Frontal cortex (tissue), 3 donors: ENCODE measurements at regions not wholly inside any gene's neighbourhood (a gene's known extent, or its start where the extent isn't known, plus 50 kb on each side); places are given as distances from the start of the nearest gene placed in this dataset.
"Not testable (repeated sequence)": the region's sequence is repeated elsewhere in the genome, so short reads cannot be mapped to it uniquely, and the experiment has no call there.

Experiments used
- DNase-seq, 2 donors: peaks; one replicate each; pipeline ENCODE4 v3.0.0; 2012; ENCODE audit warnings: low spot score in 2 of 2
- FAIRE-seq: peaks from 2 replicates; lab custom pipeline; 2012; peaks lifted over from hg19 to GRCh38; lab: Jason Lieb, UNC
- donor health status: control.
- donor health status: control.
- donor health status: control.

DNA sequence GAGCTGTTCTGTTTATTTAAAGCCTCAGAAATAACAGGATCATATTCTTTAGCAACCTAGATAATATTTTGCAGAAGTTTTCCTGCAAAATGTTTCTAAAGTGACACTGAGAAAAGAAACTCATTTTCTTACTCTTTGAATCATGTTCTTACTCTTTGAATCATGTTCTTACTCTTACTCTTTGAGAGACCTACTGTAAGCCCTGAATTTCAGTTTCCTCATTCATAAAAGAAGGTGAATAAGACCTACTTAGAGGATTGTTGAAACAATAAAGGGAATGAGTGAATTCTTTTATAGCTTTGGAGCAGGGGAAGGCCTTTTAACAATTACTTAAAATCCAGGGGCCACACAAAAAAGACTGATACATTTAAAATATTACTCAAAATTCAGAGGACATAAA lies 221.7 kb upstream of the CMC1 start:
- FAIRE-seq, result no peak
- DNase-seq, result no peak

DNA sequence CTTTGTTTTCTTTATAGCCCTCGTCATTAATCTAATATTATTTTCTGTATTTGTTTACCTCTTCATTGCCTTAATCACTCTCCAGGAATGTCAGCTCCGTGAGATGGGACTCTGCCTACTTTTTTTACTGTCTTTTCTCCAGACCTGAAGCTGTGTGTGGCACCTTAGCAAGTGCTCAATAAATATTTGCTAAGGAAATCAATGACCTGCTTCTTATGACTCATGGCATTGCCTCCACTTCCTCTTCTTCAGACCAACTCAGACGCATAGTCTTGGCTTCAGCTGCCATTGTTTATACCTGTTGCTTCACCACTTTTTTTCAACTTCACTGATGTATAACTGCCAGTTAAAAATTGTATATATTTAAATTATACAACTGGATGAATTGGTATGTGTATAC lies 218.5 kb upstream of the CMC1 start:
- FAIRE-seq (no peak), DNase-seq (no peak)

DNA sequence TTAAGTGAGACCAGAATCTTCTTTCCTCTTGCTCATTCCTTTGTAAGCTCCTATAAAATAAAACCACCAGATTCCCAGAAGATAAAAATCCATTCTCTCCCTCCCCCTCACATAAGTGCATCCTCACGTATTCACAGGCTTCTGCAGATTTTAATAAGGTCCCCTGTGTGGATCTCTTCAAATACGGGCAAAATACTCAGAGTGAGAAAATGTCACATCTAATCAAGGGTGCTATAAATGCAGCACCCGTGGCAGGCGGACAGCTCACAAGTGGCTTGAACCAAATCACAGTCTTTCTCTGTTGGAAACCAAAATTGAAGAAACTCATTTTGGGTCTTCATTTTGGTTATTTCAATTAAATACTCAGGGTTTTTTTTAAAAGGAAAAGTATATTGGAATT lies 212.9 kb upstream of the CMC1 start:
- FAIRE-seq (no peak), DNase-seq (no peak)

DNA sequence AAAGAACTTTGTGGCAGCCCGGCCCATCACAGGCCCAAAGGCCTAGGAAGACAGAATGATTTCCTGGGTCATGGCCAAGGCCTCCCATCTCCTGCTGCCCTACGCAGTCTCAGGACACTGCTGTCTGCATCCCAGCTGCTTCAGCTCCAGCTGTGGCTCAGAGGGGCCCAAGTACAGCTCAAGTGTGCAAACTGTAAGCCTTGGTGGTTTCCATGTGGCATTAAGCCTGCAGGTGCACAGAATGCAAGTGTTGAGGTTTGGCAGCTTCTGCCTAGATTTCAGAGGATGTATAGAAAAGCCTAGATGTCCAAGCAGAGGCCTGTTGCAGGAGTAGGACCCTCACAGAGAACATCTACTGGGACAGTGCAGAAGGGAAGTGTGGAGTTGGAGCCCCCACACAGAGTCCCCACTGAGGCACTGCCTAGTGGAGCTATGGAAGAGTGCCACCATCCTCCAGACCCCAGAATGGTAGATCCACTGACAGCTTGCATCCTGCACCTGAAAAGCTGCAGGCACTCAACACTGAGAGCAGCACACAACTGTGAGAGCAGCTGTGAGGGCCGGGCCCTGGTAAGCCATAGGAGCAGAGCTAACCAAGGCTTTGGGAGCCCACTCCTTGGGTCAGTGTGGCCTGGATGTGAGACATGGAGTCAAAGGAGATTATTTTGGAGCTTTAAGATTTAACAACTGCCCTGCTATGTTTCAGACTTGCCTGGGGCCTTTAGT lies 208.2 kb upstream of the CMC1 start:
- DNase-seq, result no peak
- no peak for FAIRE-seq

DNA sequence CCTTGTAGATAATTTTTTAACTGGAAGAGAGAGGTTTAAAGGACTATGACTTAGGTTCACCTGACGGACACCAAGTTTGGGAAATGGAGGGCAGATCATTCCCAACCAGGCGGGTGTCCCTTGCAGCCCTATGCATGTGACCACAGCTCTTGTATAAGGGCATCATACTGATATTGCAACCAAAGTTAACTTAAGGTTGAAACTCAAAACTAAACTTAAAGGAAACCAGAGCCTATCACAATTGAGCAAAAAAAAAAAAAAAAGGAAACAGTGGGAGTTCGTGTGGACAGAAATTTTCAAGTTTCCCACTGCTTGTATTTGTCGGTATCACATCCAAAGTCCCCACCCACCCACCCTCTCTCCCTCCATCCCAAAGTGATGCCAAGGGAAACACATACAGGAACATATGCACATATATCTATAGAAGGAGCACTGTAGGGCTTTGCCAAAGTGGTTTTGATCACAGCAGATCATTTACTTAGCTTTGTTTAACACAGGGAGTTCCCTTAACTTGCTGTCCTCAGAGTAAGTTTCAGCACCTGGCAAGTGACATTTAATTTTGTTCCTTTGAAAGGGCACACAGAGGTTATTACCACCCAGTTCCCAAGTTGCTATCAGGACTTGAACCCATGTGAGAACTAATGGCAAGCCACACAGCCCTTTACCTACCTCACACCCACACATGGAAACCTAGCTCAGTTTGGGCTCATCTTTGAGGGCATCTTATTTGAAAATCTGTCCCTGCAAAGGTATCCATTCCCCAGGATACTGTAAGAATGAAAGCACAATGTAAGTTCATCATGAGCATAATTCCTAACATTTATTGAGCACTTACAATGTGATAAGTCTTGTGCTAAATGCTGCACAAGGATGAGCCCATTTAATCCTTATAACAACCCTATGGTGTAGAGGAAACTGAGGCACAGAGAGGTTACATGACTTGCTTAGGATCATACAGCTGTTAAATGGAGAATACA lies 204.5 kb upstream of the CMC1 start:
- DNase-seq (no peak), FAIRE-seq (no peak)

DNA sequence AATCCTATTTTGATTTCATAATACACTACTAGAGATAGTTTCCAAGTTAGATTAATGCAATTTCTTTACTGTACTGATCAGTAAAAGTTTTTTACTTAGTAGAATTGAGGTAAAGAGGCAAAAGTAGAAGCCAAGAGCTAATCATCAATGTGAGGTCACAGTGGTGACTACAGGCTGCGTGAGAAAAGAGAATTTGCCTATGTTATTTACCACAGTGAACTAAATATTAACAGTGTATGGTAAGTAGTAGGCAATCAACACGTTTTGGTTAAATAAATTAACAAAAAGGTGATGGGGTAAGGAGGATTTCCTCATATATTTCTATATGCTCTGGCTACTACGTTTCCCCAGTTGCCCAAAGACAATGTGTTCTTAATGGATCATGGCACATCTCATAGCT lies 202.2 kb upstream of the CMC1 start:
- FAIRE-seq (no peak), DNase-seq (no peak)

DNA sequence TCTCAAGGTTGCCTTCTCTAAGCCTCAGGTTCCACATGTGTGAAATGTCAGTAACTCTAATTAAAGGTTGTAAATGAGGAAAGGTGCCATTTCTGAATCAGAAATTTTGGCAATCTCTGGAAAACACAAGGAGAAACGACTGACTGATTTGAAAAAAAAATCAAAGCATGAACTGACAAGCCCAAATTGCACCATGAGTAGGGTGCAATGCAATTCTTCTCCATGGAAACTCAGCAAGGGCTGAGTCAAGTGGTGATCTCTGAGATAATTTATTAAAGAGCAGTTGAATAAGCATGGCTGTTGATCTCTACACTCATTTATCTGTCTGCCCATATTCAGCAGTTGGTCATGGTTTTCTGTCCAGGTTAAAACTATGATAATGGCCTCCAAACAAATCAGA lies 201.6 kb upstream of the CMC1 start:
- no peak for FAIRE-seq
- no peak for DNase-seq

DNA sequence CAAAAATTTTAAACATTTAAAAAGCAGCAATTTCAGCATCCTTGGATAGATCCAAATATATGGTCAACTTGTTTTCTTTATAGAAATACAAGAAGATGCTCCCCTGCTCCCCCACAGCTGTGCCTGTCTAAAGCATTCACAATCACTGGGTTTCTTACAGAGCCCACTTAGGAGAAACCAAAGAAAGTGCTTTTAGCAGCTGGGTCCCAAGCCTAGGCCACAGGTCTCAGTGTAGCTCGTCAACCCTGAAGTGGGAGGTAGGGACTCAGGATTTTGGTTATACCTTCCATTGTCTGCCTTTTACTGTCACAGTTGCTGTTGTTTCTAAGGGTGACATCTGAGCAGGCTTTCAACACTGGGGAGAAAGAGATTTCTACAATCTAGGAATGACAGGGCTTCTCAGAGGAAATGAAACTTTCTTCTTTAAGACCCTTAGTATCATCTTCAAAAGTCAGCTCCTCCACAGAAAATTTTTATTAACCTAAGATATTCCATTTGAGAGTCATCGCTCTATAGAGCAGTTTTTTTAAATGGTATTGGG lies 199.3 kb upstream of the CMC1 start:
- no peak for FAIRE-seq
- DNase-seq, result no peak

DNA sequence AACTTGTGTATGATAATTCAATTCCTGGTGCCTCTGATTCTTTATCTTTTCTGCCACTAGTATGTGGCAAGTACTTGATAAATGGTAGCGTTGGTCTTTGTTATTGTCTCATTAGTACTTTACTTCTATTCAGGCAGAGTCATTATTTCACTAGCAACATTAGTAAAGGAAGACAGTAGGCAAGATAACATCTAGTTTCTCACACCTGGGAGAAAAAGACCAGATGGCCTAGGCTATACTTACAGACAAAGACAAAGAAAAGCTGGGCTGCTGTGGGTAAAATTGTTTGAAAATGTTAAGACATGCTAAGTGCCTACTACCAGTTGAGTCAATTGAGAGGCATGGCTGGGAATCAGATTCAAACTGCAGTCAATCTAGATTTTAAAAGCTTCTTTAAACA lies 198.7 kb upstream of the CMC1 start:
- no peak for FAIRE-seq
- DNase-seq, result no peak

DNA sequence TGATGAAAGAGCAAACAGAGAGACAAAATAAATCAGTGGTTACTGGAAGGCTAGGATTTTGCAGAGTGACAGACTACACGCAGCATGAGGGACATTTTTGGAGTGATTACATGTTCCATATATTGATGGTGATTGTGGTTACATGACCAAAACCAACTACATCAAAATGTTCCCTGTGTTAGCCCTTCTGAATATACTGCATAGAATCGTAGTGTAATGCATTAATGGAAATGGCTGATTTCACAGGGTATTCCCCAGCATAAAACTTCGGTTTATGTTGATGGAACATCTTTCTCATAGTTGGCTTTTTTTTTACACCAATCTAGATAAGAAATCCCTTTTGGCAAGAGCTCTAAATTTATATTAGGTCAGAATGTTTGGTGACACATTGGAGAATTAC lies 191.3 kb upstream of the CMC1 start:
- DNase-seq (no peak), FAIRE-seq (no peak)

DNA sequence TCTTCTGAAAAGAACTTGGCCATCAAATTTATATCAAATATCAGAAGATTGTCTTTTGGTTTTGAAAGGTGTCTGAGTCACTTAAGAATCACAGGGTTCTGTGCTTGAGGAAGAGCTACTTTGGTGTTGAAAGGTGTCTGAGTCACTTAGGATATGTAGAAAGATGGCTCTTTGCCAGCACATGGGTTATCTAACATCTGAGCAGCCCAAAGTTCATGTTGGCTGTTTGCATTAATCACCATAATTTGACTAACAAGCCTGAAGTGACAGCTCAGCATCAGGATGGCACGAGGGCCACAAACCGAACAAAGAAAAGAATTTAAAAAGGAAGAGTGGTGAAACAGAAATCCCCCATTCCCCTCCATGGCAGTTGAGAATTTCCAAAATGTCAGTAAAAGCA lies 190.5 kb upstream of the CMC1 start:
- FAIRE-seq, result no peak
- no peak for DNase-seq

DNA sequence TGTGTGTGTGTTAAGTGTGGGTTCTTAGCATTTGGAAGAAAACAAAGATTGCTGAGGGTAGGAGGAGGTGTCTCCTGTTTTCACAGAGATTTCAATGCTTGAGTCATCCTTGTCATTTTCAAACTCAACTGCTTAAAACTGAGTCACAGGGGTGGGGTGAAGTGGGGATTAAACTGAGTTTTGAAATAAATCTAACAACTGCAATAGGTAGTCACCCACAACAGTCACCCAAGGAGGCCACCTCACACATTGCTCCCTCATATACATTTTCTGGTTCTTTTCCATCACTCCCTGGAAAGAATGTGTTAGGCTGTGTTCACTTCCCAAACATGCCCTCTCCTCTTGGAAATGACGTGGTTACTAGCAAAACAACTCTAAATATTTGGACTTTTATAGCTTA lies 187.7 kb upstream of the CMC1 start:
- DNase-seq (no peak), FAIRE-seq (no peak)

DNA sequence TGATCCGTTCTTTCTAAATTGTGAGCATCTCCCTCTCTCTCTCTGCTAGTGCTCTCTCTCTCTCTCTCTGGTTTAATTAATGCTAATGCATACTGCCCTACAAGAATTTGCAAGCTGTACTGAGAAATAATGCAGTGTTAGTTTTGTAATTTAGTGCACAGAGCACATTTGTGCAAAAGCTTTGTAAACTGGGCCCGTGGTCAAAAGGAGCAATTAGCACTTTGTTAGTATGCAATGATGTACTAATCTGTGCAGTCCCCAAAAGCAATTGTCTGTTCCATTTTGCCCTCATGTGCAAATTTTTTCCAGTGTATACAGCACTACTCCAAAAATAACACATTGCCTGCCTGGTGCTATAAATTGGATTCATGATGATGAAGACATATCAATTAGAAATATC lies 184.6 kb upstream of the CMC1 start:
- FAIRE-seq, result no peak
- DNase-seq, result no peak

DNA sequence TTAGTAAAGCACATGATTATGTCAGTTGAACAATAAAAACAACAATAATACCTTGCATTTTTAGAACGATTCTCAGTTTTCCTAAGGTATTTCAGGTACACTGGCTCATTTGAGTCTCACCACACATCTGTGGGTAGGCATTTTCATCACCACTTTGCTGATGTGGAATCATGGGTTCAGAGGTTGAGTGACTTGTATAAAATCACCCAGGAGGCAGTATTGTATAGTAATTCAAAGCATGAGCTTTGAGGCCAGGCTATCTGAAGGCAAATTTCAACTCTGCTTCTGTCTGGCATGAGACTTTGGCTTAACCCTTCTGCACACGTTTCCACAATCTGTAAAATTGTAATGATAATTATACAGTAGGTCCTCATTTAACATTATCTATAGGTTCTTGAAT lies 183.9 kb upstream of the CMC1 start:
- DNase-seq, result no peak
- FAIRE-seq, result no peak

DNA sequence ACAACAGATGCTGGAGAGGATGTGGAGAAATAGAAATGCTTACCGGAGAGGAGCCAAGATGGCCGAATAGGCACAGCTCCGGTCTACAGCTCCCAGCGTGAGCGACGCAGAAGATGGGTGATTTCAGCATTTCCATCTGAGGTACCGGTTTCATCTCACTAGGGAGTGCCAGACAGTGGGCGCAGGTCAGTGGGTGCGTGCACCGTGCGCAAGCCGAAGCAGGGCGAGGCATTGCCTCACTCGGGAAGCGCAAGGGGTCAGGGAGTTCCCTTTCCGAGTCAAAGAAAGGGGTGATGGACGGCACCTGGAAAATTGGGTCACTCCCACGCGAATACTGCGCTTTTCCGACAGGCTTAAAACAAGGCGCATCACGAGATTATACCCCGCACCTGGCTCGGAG lies 182.2 kb upstream of the CMC1 start:
- FAIRE-seq, DNase-seq: not testable (repeated sequence)

DNA sequence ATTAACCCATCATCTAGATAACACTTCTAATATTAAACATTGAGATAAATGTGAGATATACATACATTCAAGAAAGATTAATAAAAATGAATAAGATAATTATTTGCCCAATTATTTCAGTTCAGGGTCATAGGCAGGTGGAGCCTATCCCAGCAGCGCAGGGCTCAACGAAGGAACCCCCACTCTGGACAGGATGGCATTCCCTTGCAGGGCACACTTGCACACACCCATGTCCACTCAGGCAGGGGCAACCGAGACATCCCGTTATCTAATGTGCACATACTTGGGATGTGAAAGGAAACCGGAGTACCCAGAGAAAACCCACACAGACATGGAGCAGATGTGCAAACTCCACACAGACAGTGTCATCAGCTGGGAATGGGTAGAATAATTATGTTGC lies 175.4 kb upstream of the CMC1 start:
- DNase-seq (no peak), FAIRE-seq (no peak)

DNA sequence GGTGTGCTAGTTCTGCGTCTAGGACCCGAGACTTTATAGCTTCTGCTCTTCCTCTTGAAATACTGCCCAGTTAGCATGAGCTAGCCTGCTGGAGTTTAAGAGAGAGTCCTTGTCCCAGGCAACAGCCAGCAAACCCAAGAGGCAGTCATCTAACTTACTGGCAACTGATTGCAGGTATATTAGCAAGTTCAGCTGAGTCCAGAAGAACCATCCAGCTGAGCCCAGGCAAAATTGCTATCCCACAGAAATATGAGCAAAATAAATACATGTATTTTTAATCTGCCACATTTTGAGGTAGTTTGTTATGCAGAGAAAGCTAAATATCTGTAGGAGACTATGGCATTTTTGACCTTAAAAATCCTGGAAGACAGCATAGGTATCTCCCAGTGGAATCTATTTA lies 174.4 kb upstream of the CMC1 start:
- FAIRE-seq, result no peak
- DNase-seq, result no peak

DNA sequence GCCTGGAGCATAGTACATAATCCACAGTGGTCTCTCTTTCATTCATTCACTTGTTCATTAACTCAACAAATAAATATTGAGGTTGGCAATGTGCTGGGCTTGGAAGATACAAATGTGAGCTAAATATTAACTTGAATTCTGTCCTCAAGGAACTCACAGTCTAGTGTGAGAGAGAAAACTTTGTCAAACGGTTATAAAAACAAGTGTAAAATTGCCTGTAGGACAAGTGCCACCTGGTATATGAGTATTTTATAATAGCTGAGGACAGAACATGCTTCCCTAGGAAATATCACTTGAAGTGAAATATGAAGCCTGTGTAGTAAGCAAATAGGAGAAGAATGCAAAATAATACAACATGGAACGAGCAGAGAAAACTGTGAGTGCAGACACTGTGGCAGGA lies 173.1 kb upstream of the CMC1 start:
- FAIRE-seq (no peak), DNase-seq (no peak)

DNA sequence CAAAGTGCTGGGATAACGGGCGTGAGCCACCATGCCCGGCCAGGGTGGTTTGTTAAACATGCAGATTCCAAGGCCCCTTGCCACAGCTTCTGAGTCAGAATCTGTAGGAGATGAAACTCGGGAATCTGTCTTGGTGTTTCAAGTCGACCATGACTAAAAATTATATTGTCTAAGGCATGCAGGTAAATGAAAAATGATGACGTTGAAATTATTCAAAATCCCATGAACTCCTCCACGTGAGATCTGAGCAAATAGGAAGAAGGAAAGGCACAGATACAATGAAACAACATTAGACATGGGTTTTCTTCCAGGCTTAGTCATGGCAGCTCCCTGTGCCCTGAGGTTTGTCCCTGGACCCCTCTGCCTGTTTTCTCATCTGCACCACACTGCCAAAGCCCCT lies 172.0 kb upstream of the CMC1 start:
- DNase-seq, result no peak
- no peak for FAIRE-seq

DNA sequence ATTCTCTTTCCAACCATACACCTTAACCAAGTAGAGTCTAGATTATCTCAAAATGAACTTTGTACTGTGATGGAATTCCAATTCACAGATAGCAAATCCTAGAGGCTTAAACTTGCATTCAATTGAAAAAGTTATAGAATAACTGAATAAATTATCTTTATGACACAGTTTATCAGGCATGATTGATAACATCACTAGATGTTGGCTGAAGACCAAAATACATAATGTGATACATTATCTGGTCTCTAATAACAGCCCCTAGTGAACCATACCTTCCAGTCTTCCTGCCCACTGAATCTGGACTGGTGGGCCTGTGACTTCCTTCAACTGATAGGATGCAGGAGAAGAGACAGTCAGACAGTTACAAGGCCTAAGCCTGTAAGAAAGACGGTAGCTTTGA lies 165.2 kb upstream of the CMC1 start:
- no peak for FAIRE-seq
- no peak for DNase-seq

DNA sequence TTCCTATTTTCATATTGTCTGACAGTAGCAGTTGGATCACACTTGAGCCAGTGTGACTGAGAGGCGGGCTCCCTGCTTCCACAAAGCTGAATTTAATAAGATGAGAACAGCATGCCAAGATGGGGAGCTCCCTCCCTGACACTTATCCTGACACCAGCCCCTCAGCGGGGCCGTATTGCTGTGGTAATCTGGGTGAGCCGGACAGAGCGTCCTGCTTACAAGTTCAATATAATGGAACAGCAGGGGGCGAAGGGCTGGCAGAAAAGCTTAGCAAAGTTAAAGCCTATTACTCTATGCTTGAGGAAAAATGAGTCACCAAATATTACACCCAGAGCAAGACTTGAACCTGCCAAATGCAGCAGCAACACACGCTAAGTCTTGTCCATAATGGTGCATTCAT lies 163.8 kb upstream of the CMC1 start:
- FAIRE-seq (no peak), DNase-seq (no peak)
